ENCODE measurements at regions not wholly inside any gene's neighbourhood (a gene's known extent, or its start where the extent isn't known, plus 50 kb on each side); places are given as distances from the start of the nearest gene placed in this dataset.
A peak's percentile ranks its signal among the peaks of the same experiment; 100 is the strongest.
"Not testable (repeated sequence)": the region's sequence is repeated elsewhere in the genome, so short reads cannot be mapped to it uniquely, and the experiment has no call there.

DNA sequence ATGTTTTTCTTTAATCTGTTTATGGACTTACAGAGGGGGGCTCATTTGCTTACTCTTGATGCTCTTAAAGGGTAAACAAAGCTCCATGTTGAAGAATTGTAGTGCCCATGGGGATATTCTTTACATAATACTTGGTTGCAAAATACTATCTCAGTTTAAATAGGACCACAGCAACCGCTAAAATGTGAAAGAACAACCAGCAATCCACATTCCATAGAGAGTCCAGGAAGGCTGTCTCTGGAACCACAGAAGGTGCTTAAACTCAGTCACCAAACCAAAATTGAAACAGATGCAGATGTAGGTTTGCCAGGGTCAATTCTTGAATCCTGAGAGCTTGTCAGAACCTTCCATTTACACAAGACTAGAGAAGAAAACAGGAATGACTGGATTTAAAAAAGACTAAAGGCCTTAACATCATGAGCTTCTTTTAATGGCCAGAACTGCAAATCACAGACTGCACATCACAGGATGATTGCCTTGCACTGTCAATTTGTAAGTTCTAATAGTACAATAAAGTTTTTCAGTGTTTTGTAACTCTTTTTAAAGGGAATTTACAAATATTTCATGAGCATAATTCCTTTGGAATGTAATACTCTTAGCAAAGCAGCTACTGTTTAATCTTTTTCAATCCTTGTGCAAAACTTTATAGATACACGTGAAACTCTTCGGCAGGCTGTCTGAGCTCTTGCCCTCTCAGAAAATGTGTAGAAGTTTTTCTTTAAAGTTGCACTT, 661.6 kb downstream of the SI start:
- Histone ChIP-seq H3K36me3 (no peaks in the 10 kb centered on the region), H3K27ac (no peak overlapping the region), H3K4me1 (no peaks in the 10 kb centered on the region), H3K4me3 (no peak overlapping the region), H3K9me3 (no peaks in the 10 kb centered on the region), H3K27me3 (no peaks in the 10 kb centered on the region)
- intact Hi-C loops (cut with DNase I): no loop called here
- TF ChIP-seq, protein P1, sequence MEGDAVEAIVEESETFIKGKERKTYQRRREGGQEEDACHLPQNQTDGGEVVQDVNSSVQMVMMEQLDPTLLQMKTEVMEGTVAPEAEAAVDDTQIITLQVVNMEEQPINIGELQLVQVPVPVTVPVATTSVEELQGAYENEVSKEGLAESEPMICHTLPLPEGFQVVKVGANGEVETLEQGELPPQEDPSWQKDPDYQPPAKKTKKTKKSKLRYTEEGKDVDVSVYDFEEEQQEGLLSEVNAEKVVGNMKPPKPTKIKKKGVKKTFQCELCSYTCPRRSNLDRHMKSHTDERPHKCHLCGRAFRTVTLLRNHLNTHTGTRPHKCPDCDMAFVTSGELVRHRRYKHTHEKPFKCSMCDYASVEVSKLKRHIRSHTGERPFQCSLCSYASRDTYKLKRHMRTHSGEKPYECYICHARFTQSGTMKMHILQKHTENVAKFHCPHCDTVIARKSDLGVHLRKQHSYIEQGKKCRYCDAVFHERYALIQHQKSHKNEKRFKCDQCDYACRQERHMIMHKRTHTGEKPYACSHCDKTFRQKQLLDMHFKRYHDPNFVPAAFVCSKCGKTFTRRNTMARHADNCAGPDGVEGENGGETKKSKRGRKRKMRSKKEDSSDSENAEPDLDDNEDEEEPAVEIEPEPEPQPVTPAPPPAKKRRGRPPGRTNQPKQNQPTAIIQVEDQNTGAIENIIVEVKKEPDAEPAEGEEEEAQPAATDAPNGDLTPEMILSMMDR (IDR thresholded peaks at IDR 0.05): no peak
- TF ChIP-seq POLR2A (IDR thresholded peaks at IDR 0.05): no peak
- TF ChIP-seq EP300 (IDR thresholded peaks at IDR 0.05): no peak
- TF ChIP-seq POLR2AphosphoS5 (IDR thresholded peaks at IDR 0.05): no peak
- no peak for DNase-seq
- WGBS, 2 donors: 74 to 85% methylated on average over 3 of the region's 3 CpGs

- Histone ChIP-seq H3K4me3 (no peak overlapping the region), H3K27me3 (no peaks in the 10 kb centered on the region), H3K4me1 (peaks cover 0 to 10% (median 6%) of the 10 kb centered on the region in 4 donors), H3K36me3 (no peaks in the 10 kb centered on the region), H3K9me3 (no peaks in the 10 kb centered on the region), H3K27ac (peak overlapping the region in 2 of 4 donors; percentile 15 to 22)
- DNase-seq: no peak
- intact Hi-C loops (cut with DNase I): no loop called here
- TF ChIP-seq POLR2A (IDR thresholded peaks at IDR 0.05) (no peak), POLR2AphosphoS5 (IDR thresholded peaks at IDR 0.05) (no peak), EP300 (IDR thresholded peaks at IDR 0.05) (no peak)
- TF ChIP-seq, protein P1 (IDR thresholded peaks at IDR 0.05): no peak
- WGBS, 2 donors: 88 to 89% methylated on average over 1 of the region's 1 CpG
Measured at GRCh38 chr3:164408326-164408725, 670.0 kb downstream of the SI start.

GRCh38 chr3:164407111-164407510, 671.2 kb downstream of the SI start:
- Histone ChIP-seq H3K27me3 (no peaks in the 10 kb centered on the region), H3K4me1 (peaks cover 0 to 10% (median 6%) of the 10 kb centered on the region in 4 donors), H3K9me3 (no peaks in the 10 kb centered on the region), H3K27ac (no peak overlapping the region), H3K36me3 (no peaks in the 10 kb centered on the region), H3K4me3 (no peak overlapping the region)
- intact Hi-C loops (cut with DNase I): no loop called here
- TF ChIP-seq, protein P1 (IDR thresholded peaks at IDR 0.05): no peak
- no peak for TF ChIP-seq POLR2A (IDR thresholded peaks at IDR 0.05)
- no peak for TF ChIP-seq EP300 (IDR thresholded peaks at IDR 0.05)
- no peak for TF ChIP-seq POLR2AphosphoS5 (IDR thresholded peaks at IDR 0.05)
- 12 to 42% methylated on average over 3 of the region's 3 CpGs for WGBS, 2 donors
- DNase-seq: no peak

DNA sequence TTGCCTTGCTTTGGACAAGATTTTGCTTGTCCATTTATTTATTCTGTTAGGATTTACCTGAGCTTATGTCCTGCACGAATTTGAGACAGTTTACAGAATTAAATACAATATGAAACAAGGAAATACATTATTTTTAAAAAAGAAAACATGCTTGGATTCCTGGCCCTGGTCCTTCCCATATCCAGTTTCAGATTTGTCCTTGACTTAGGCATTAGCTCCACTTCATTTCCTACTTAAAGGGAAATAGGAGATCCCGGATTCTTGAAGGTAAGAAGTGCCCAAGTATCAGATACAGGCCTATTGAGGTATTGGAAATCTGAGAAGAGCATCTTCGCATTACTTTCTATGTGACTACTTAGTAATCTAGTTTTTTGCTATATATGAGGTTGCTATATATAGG, 672.0 kb downstream of the SI start:
- Histone ChIP-seq H3K27me3 (no peaks in the 10 kb centered on the region), H3K9me3 (no peaks in the 10 kb centered on the region), H3K36me3 (no peaks in the 10 kb centered on the region), H3K4me3 (no peak overlapping the region), H3K27ac (no peak overlapping the region), H3K4me1 (peaks cover 0 to 10% (median 6%) of the 10 kb centered on the region in 4 donors)
- TF ChIP-seq, protein P1 (IDR thresholded peaks at IDR 0.05): no peak
- TF ChIP-seq POLR2AphosphoS5 (IDR thresholded peaks at IDR 0.05) (no peak), POLR2A (IDR thresholded peaks at IDR 0.05) (no peak), EP300 (IDR thresholded peaks at IDR 0.05) (no peak)
- no peak for DNase-seq
- intact Hi-C loops (cut with DNase I): no loop called here
- 69 to 70% methylated on average over 3 of the region's 3 CpGs for WGBS, 2 donors

GRCh38 chr3:164401923-164402322, 676.4 kb downstream of the SI start:
- 91 to 93% methylated on average over 30 of the region's 30 CpGs for WGBS, 2 donors
- no peaks in the 10 kb centered on the region for H3K36me3 ChIP-seq
- intact Hi-C loops (cut with DNase I): no loop called here
- DNase-seq: no peak
- H3K4me3 ChIP-seq: no peak overlapping the region
- H3K4me1 ChIP-seq: no peaks in the 10 kb centered on the region
- no peaks in the 10 kb centered on the region for H3K27me3 ChIP-seq
- TF ChIP-seq, protein P1 (IDR thresholded peaks at IDR 0.05): no peak
- TF ChIP-seq EP300 (IDR thresholded peaks at IDR 0.05): no peak
- no peak for TF ChIP-seq POLR2A (IDR thresholded peaks at IDR 0.05)
- TF ChIP-seq POLR2AphosphoS5 (IDR thresholded peaks at IDR 0.05): no peak
- no peaks in the 10 kb centered on the region for H3K9me3 ChIP-seq
- H3K27ac ChIP-seq: no peak overlapping the region

- not testable (repeated sequence) for H3K27me3 ChIP-seq, H3K27ac ChIP-seq
- WGBS, 2 donors: 86 to 89% methylated on average over 7 of the region's 7 CpGs
Measured at GRCh38 chr3:164401440-164401839, 676.9 kb downstream of the SI start.

More at GRCh38 chr3:164401440-164401839, 676.9 kb downstream of the SI start:
- H3K4me1 ChIP-seq; DNase-seq; H3K9me3 ChIP-seq; intact Hi-C loops (cut with DNase I); H3K36me3 ChIP-seq; H3K4me3 ChIP-seq: not testable (repeated sequence)
